Adrenal gland (tissue), 9 donors: ENCODE measurements at regions not wholly inside any gene's neighbourhood (a gene's known extent, or its start where the extent isn't known, plus 50 kb on each side); places are given as distances from the start of the nearest gene placed in this dataset.

ENCODE experiments used
- DNase-seq, 7 donors: peaks; one replicate each; pipeline ENCODE4 v3.0.0-alpha.2; 2019 to 2020
- H3K27ac ChIP-seq, 5 donors: fragments of 200-600 bp; sonication (generic) in 4 of 5; 1 replicate in 3 of 5; 2 replicates in 2 of 5; pipeline versions ENCODE4 v1.5.1 to v1.8.0; 2016 to 2020; ENCODE audit warnings: mild to moderate bottlenecking in 1 of 5
- H3K27me3 ChIP-seq: fragments of 200-600 bp; 2 replicates; pipeline ENCODE4 v1.8.0; 2021
- H3K36me3 ChIP-seq, 2 donors: fragments of 200-600 bp; replicated peaks in 1 of 2; 1 replicate in 1 of 2; 2 replicates in 1 of 2; pipeline versions ENCODE4 v1.5.1 to v1.8.0; 2018 to 2022
- H3K4me1 ChIP-seq, 2 donors: fragments of 200-600 bp; replicated peaks in 1 of 2; 1 replicate in 1 of 2; 2 replicates in 1 of 2; pipeline versions ENCODE4 v1.5.1 to v1.8.0; 2018 to 2021
- H3K4me3 ChIP-seq, 4 donors: fragments of 200-600 bp; sonication (generic) in 3 of 4; one replicate each; pipeline ENCODE4 v1.5.1; 2016 to 2018
- H3K9me3 ChIP-seq, 3 donors: fragments of 200-600 bp; sonication (generic) in 1 of 3; replicated peaks in 1 of 3; 1 replicate in 2 of 3; 2 replicates in 1 of 3; pipeline versions ENCODE4 v1.5.1 to v1.8.0; 2016 to 2021
- POLR2A ChIP-seq, 2 donors: fragments of 450-650 bp; IDR thresholded peaks; one replicate each; pipeline ENCODE4 v1.6.1; 2017; ENCODE audit warnings: antibody characterized with exemption in 2 of 2, mild to moderate bottlenecking in 2 of 2, moderate library complexity in 1 of 2
- WGBS, 4 donors: extraction: QIAGEN DNeasy Blood & Tissue Kit in 2 of 4; methylation state at CpG; one replicate each; pipeline versions ENCODE4 v1.1.5 to v1.1.7; 2013 to 2017; 5-methylcytosine and 5-hydroxymethylcytosine counted together
- intact Hi-C, 2 donors: fragments of 100-400 bp; cut with DNase I; formaldehyde crosslinking; loops; one replicate each; pipeline versions ENCODE4 v1.14.1 to v1.15.0; 2022 to 2023
- TF ChIP-seq, protein P1 (sequence below), 6 experiments: fragments of 450-650 bp in 4 of 6; fragments of 200-600 bp in 2 of 6; sonication (generic) in 1 of 6; IDR thresholded peaks; 1 replicate in 5 of 6; 2 replicates in 1 of 6; pipeline versions ENCODE4 v1.5.1 to v1.8.0; 2016 to 2021; ENCODE audit warnings: antibody characterized with exemption in 6 of 6, mild to moderate bottlenecking in 2 of 6, moderate library complexity in 1 of 6
- donor health status: healthy with polysubstance abuse.
- donor health status: Bipolar disorder and iron deficiency.
- donor health status: DM: yes; HTN: yes; CAD: no.
- donor health status: DM: no; HTN: no; CAD: no.
- donor health status: DM: no; HTN: no; CAD: no.

DNA sequence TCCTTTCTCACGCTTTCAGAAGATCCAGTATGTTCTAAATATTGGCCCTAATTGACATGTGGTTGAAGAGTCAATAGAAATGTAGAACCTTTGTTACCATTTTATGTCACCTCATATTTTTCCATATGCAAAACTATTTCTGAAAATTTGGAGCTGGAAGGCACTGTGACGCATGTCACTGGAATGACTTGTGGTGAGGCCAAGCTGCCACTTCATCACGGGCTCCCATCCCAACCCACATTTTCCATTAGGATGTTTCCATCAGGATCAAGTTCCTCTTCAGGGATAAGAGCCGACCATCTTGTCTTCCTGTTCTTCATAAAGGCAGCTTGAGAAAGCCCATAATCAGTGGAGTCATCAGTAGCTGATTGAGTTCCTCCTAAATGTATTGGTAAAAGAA lies 1241.7 kb downstream of the GATA3 start:
- no peak overlapping the region for H3K4me3 ChIP-seq
- 82 to 88% (median 84%) methylated on average over 4 of the region's 4 CpGs for WGBS, 4 donors
- H3K9me3 ChIP-seq: no peaks in the 10 kb centered on the region
- no peaks in the 10 kb centered on the region for H3K4me1 ChIP-seq
- no peaks in the 10 kb centered on the region for H3K27me3 ChIP-seq
- H3K27ac ChIP-seq: no peak overlapping the region
- intact Hi-C loops: no loop called here
- H3K36me3 ChIP-seq: no peaks in the 10 kb centered on the region
- TF ChIP-seq, protein P1, sequence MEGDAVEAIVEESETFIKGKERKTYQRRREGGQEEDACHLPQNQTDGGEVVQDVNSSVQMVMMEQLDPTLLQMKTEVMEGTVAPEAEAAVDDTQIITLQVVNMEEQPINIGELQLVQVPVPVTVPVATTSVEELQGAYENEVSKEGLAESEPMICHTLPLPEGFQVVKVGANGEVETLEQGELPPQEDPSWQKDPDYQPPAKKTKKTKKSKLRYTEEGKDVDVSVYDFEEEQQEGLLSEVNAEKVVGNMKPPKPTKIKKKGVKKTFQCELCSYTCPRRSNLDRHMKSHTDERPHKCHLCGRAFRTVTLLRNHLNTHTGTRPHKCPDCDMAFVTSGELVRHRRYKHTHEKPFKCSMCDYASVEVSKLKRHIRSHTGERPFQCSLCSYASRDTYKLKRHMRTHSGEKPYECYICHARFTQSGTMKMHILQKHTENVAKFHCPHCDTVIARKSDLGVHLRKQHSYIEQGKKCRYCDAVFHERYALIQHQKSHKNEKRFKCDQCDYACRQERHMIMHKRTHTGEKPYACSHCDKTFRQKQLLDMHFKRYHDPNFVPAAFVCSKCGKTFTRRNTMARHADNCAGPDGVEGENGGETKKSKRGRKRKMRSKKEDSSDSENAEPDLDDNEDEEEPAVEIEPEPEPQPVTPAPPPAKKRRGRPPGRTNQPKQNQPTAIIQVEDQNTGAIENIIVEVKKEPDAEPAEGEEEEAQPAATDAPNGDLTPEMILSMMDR (IDR thresholded peaks at IDR 0.05): no peak
- no peak for TF ChIP-seq POLR2A (IDR thresholded peaks at IDR 0.05)
- DNase-seq: no peak

DNA sequence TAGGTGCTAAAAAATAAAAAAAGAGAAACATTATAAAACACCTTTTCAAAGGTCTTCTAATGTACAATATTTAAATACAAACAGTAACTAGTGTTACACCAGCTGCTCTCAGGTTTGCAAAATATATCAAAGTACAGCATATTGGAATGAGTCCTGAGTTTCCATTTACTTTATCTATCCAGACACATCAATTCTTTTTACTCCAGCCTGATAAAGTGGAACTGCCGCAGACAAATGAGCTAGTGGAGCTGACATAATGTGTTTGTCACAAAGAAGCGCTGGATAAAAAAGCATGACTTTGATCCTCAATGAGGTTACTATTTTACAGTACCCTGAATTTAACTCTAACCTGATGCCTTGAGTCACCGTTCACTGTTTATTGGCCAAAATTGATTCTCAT lies 1243.1 kb downstream of the GATA3 start:
- Histone ChIP-seq H3K4me3 (no peak overlapping the region), H3K9me3 (no peaks in the 10 kb centered on the region), H3K27me3 (no peaks in the 10 kb centered on the region), H3K36me3 (no peaks in the 10 kb centered on the region), H3K27ac (no peak overlapping the region), H3K4me1 (no peaks in the 10 kb centered on the region)
- intact Hi-C loops: no loop called here
- TF ChIP-seq POLR2A (IDR thresholded peaks at IDR 0.05): no peak
- TF ChIP-seq, protein P1 (IDR thresholded peaks at IDR 0.05): no peak
- 69 to 77% (median 70%) methylated on average over 3 of the region's 3 CpGs for WGBS, 4 donors
- no peak for DNase-seq

DNA sequence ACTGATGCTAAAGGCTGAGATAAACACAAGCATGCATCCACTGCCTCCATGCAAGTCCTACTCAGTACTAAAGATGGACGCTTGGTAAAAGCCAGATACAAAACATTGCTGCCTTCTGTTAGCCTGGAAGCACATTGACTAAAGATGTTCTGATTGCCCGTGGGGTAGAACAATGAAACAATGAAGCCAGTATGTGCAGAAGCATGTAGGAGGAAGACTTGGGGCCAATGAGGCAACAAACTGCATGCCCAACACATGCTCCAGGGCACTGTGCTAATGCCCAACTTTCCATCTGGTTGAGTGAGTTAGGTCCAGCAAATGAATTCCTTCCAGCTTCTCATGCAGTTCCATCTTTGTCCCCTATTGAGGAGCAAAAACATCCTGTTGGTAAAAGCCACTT lies 1245.5 kb downstream of the GATA3 start:
- no peak overlapping the region for H3K27ac ChIP-seq
- no peak for DNase-seq
- WGBS, 4 donors: 66 to 84% (median 70%) methylated on average over 2 of the region's 2 CpGs
- H3K4me3 ChIP-seq: no peak overlapping the region
- no peaks in the 10 kb centered on the region for H3K9me3 ChIP-seq
- TF ChIP-seq, protein P1 (IDR thresholded peaks at IDR 0.05): no peak
- no peak for TF ChIP-seq POLR2A (IDR thresholded peaks at IDR 0.05)
- intact Hi-C loops: loop anchor here in 1 of 2 donors (10.0 kb wide), 1 partner anchor 1775 kb away; no protein-coding TSS in a partner anchor
- H3K4me1 ChIP-seq: no peaks in the 10 kb centered on the region
- no peaks in the 10 kb centered on the region for H3K27me3 ChIP-seq
- no peaks in the 10 kb centered on the region for H3K36me3 ChIP-seq

DNA sequence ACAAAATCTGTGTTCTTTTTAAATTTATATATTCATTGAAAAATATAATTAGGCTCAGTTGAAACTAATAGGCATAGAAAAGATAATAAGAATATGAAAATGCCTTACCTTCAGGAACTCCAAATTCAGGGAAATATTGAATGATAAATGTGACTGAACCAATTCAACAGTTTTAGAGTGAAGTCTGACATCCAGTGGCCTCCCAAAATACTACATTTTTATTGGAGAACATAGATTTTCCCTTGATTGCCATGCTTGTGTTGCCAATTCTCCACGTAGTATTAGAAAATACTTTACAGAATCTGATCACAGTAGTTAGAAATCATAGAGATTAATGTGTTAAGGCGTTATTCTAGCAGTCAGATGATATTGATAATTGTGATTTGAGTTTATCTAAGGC lies 1246.7 kb downstream of the GATA3 start:
- TF ChIP-seq, protein P1 (IDR thresholded peaks at IDR 0.05): peak in 1 of 6 experiments; percentile 8
- TF ChIP-seq POLR2A (IDR thresholded peaks at IDR 0.05): no peak
- Histone ChIP-seq H3K9me3 (no peaks in the 10 kb centered on the region), H3K4me1 (no peaks in the 10 kb centered on the region), H3K36me3 (no peaks in the 10 kb centered on the region), H3K4me3 (no peak overlapping the region), H3K27ac (no peak overlapping the region), H3K27me3 (no peaks in the 10 kb centered on the region)
- WGBS, 4 donors: 42 to 67% (median 51%) methylated on average over 2 of the region's 2 CpGs
- no peak for DNase-seq
- intact Hi-C loops: loop anchor here in 1 of 2 donors (10.0 kb wide), 1 partner anchor 1776 kb away; no protein-coding TSS in a partner anchor
